Smooth muscle cell (in vitro differentiated cells): ENCODE measurements at regions not wholly inside any gene's neighbourhood (a gene's known extent, or its start where the extent isn't known, plus 50 kb on each side); places are given as distances from the start of the nearest gene placed in this dataset.
"Not testable (repeated sequence)": the region's sequence is repeated elsewhere in the genome, so short reads cannot be mapped to it uniquely, and the experiment has no call there.

Source experiments
- DNase-seq: peaks from one replicate; lab custom pipeline; 2025; ENCODE audit not compliant: unreplicated experiment; lab: John Stamatoyannopoulos, UW
- H2AFZ ChIP-seq: fragments of 200-600 bp; sonication (generic); 2 replicates; pipeline ENCODE4 v1.6.0; 2016; ENCODE audit warnings: antibody characterized with exemption, low read depth, mild to moderate bottlenecking
- H3F3A ChIP-seq: fragments of 200-600 bp; sonication (generic); 2 replicates; pipeline ENCODE4 v1.6.0; 2017; ENCODE audit warnings: antibody characterized with exemption, low read depth
- H3K27ac ChIP-seq: fragments of 200-600 bp; sonication (generic); 2 replicates; pipeline ENCODE4 v1.5.1; 2016; ENCODE audit warnings: low read depth, mild to moderate bottlenecking
- H3K27me3 ChIP-seq: fragments of 200-600 bp; sonication (generic); 2 replicates; pipeline ENCODE4 v1.6.1; 2016; ENCODE audit warnings: low read depth, mild to moderate bottlenecking
- H3K36me3 ChIP-seq: fragments of 200-600 bp; sonication (generic); 2 replicates; pipeline ENCODE4 v1.5.1; 2016; ENCODE audit warnings: low read depth
- H3K4me1 ChIP-seq: fragments of 200-600 bp; sonication (generic); 2 replicates; pipeline ENCODE4 v1.5.1; 2016; ENCODE audit warnings: low read depth
- H3K4me2 ChIP-seq: fragments of 200-600 bp; sonication (generic); 2 replicates; pipeline ENCODE4 v1.6.0; 2016; ENCODE audit warnings: mild to moderate bottlenecking
- H3K4me3 ChIP-seq: fragments of 200-600 bp; sonication (generic); 2 replicates; pipeline ENCODE4 v1.5.1; 2016; ENCODE audit warnings: mild to moderate bottlenecking
- H3K79me2 ChIP-seq: fragments of 200-600 bp; sonication (generic); 2 replicates; pipeline ENCODE4 v1.6.0; 2016; ENCODE audit warnings: low read depth, mild to moderate bottlenecking
- H3K9ac ChIP-seq: fragments of 200-600 bp; sonication (generic); 2 replicates; pipeline ENCODE4 v1.6.0; 2016; ENCODE audit warnings: low read depth
- H3K9me3 ChIP-seq: fragments of 200-600 bp; sonication (generic); replicated peaks from 2 replicates; pipeline ENCODE4 v1.5.1; 2016; ENCODE audit warnings: low read depth
- H4K20me1 ChIP-seq: fragments of 200-600 bp; sonication (generic); 2 replicates; pipeline ENCODE4 v1.6.0; 2016; ENCODE audit warnings: low read depth
- WGBS: methylation state at CpG from one replicate; pipeline ENCODE4 v1.1.7; 2016; ENCODE audit warnings: low lambda C conversion rate; 5-methylcytosine and 5-hydroxymethylcytosine counted together
- TF ChIP-seq, protein P1 (sequence below): fragments of 200-600 bp; sonication (generic); IDR thresholded peaks from 2 replicates; pipeline ENCODE4 v1.5.1; 2017; ENCODE audit warnings: borderline replicate concordance, mild to moderate bottlenecking, antibody characterized with exemption; ENCODE audit not compliant: insufficient read depth, poor library complexity, severe bottlenecking

DNA sequence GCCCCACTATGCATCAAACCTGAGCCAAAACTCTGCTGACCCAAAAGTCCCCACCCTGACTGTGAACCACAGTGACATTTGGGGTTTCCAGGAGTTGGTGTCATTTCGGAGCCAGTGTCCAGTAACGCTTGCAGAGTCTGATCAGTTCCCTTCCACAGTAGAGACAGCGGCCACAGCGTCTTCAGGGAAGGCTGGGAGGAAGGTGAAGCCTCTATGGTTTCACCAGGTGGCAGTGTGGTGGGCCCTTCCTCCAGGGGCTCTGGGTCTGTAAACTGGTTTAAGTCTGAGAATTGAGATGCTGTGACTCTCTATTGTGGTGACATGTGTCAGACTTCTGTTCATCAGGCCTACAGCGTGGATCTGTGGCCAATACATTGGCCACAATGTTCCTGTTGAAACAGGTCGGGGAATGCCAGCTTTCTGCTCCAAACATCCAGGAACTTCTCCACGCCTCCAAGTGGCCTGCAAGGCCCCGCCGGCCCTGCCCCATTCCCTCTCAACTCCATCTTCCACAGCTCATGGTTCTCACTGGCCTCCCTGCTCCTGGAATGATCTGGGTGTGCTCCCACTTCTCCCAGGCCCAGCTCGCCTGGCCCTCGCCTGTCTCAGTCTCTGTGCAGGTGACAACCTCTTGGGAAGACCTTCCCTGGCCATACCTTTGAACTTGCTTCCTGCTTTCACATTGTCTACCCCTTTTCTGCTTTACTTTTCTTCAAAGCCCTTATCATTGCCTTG, 124.5 kb upstream of the FAM20C start:
- no peak overlapping the region for H3K4me3 ChIP-seq
- no peak overlapping the region for H3K27ac ChIP-seq
- H3K4me1 ChIP-seq = no peaks in the 10 kb centered on the region
- TF ChIP-seq, protein P1, sequence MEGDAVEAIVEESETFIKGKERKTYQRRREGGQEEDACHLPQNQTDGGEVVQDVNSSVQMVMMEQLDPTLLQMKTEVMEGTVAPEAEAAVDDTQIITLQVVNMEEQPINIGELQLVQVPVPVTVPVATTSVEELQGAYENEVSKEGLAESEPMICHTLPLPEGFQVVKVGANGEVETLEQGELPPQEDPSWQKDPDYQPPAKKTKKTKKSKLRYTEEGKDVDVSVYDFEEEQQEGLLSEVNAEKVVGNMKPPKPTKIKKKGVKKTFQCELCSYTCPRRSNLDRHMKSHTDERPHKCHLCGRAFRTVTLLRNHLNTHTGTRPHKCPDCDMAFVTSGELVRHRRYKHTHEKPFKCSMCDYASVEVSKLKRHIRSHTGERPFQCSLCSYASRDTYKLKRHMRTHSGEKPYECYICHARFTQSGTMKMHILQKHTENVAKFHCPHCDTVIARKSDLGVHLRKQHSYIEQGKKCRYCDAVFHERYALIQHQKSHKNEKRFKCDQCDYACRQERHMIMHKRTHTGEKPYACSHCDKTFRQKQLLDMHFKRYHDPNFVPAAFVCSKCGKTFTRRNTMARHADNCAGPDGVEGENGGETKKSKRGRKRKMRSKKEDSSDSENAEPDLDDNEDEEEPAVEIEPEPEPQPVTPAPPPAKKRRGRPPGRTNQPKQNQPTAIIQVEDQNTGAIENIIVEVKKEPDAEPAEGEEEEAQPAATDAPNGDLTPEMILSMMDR = no peak
- H3K9ac ChIP-seq = no peak overlapping the region
- H3K9me3 ChIP-seq = no peaks in the 10 kb centered on the region
- no peak for DNase-seq
- no peaks in the 10 kb centered on the region for H4K20me1 ChIP-seq
- no peaks in the 10 kb centered on the region for H3K79me2 ChIP-seq
- no peak overlapping the region for H2AFZ ChIP-seq
- H3K36me3 ChIP-seq = no peaks in the 10 kb centered on the region
- H3K27me3 ChIP-seq = no peaks in the 10 kb centered on the region
- H3K4me2 ChIP-seq = no peak overlapping the region
- WGBS = 88% methylated on average over 11 of the region's 11 CpGs
- no peaks in the 10 kb centered on the region for H3F3A ChIP-seq

DNA sequence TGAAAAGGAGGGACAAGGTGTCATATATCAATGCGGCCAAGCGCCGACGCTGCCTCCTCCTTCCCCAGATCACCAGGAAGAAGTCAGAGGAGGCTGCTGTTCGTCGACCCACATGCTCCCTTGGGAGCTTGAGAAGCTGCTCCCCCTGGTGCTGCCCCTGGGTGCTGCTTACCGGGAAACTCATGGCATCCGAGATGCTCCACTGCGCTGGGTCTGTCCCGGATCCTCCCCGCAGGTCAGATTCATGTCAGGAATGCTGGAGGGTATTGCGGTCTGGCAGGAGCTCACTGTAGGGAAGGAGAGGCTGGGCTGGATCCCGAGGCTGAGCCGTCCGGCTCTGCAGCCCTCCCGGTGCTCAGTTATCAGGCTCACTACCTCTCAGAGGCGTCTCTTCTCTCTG, 123.7 kb upstream of the FAM20C start:
- H3K9me3 ChIP-seq = no peaks in the 10 kb centered on the region
- H3K79me2 ChIP-seq = no peaks in the 10 kb centered on the region
- no peaks in the 10 kb centered on the region for H3F3A ChIP-seq
- no peak overlapping the region for H2AFZ ChIP-seq
- H3K4me1 ChIP-seq = no peaks in the 10 kb centered on the region
- H3K4me2 ChIP-seq = no peak overlapping the region
- no peaks in the 10 kb centered on the region for H4K20me1 ChIP-seq
- TF ChIP-seq, protein P1 = no peak
- H3K36me3 ChIP-seq = no peaks in the 10 kb centered on the region
- no peaks in the 10 kb centered on the region for H3K27me3 ChIP-seq
- H3K4me3 ChIP-seq = no peak overlapping the region
- WGBS = 87% methylated on average over 17 of the region's 17 CpGs
- DNase-seq = no peak
- no peak overlapping the region for H3K9ac ChIP-seq
- H3K27ac ChIP-seq = no peak overlapping the region

DNA sequence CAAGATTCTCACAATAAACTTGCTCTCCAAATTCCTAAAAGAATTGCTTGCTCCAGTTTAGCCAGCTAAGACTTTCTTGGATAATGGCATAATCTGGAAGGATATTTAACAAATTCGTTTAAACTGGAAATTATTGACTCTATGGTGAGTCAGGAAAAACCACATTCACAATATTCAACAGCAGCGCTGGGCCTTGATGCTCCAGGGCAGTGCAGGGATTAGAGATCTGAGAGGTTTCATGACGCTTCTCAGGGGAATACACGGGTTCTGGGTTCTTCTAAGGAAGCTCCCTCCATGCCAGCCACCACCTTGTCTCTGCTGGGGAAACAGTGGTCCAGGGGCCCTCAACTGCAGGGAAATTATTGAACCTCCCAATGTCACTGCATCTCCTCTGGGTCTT, 123.3 kb upstream of the FAM20C start:
- not testable (repeated sequence) for H3K36me3 ChIP-seq, H2AFZ ChIP-seq, H3K4me2 ChIP-seq, H3K79me2 ChIP-seq, H4K20me1 ChIP-seq, H3K4me3 ChIP-seq, H3K9ac ChIP-seq, H3K9me3 ChIP-seq, H3F3A ChIP-seq, H3K27ac ChIP-seq, H3K27me3 ChIP-seq, H3K4me1 ChIP-seq, DNase-seq
- WGBS = no CpG with 5 or more reads among the region's 4 CpGs

DNA sequence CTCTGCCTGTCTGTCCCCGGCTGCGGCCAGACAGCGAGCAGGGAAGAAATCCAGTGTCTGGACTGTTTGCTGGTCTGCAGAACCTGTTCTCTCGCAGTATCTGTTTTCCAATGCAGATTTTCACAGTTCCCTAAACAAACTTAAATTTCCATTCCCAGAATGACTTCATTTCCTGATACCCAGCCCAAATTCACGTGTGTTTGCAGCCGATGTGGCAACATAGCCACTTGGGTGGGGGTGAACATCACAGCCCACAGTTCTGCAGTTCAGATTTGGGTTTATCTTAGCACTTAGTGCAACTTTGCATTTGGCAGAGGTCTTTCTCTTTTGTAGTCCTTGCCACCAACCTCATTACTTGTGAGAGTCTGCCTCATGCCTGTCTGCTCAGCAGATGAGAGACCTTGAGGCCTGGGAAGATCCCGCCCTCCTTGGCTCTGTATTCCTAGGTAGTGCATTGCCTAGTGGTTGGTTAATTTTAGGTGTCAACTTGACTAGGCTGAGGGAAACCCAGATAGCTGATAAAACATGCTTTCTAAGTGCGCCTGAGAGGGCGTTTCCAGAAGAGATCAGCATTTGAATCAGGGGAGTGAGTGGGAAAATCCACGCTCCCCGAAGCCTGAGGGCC, 122.8 kb upstream of the FAM20C start:
- DNase-seq, H3K4me2 ChIP-seq, H3K9ac ChIP-seq, H3K4me3 ChIP-seq, H3K79me2 ChIP-seq, H2AFZ ChIP-seq, H3K27ac ChIP-seq, H3K4me1 ChIP-seq, H3K9me3 ChIP-seq, H4K20me1 ChIP-seq, H3K27me3 ChIP-seq, H3K36me3 ChIP-seq, H3F3A ChIP-seq: not testable (repeated sequence)
- WGBS = 57% methylated on average over 9 of the region's 11 CpGs

DNA sequence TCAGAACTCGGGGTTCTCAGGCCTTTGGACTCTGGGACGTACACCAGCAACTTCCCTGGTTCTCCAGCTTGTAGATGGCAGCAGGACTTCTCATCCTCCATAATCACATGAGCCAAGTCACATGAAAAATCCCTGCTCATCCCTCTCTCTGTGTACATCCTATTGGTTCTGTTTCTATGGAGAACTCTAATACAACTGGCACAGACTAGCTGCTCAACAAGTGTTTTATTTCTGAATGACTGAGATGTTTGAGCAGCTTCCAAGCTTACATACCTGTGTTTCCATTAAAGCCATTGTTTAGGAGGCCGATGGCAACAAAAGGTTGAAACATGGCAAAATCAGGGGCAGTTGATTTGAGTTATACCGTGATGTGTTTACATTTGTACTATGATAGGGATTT, 122.2 kb upstream of the FAM20C start:
- WGBS = 77% methylated on average over 3 of the region's 4 CpGs

DNA sequence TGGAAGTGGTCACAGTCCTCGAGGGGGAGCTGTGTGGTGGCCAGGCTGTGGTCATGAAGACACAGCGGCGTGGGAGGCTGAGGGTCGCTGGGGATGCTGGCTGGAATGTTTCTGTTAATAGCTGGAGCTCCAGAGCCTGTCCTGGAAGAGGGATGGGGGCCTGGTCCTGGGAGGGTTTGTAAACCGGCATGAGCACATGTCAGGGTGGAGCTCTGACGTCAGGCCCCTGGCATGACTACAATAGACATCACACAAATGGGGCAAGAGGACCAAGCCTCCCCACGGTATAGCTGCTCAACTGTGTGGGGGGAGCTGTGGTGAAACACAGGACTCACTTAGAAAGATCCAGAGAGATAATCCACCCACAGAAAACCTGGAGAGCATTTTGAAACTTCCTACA, 121.4 kb upstream of the FAM20C start:
- DNase-seq, H3K36me3 ChIP-seq, H3K27ac ChIP-seq: not testable (repeated sequence)

More for the DNA sequence above, 122.2 kb upstream of the FAM20C start:
- not testable (repeated sequence) for H3F3A ChIP-seq, H3K27ac ChIP-seq, H2AFZ ChIP-seq, H3K79me2 ChIP-seq, H3K4me1 ChIP-seq, H3K27me3 ChIP-seq, H3K9me3 ChIP-seq, H3K9ac ChIP-seq, DNase-seq, H3K4me2 ChIP-seq, H3K36me3 ChIP-seq, H4K20me1 ChIP-seq, H3K4me3 ChIP-seq

More for the DNA sequence above, 121.4 kb upstream of the FAM20C start:
- not testable (repeated sequence) for H3K4me2 ChIP-seq, H3K9ac ChIP-seq, H3K79me2 ChIP-seq, H3F3A ChIP-seq, H4K20me1 ChIP-seq, H3K9me3 ChIP-seq, H2AFZ ChIP-seq, H3K27me3 ChIP-seq, H3K4me3 ChIP-seq, H3K4me1 ChIP-seq
- 60% methylated on average over 7 of the region's 7 CpGs for WGBS
